Trophoblast cell (in vitro differentiated cells and primary cell): ENCODE measurements at regions not wholly inside any gene's neighbourhood (a gene's known extent, or its start where the extent isn't known, plus 50 kb on each side); places are given as distances from the start of the nearest gene placed in this dataset.
"Not testable (repeated sequence)": the region's sequence is repeated elsewhere in the genome, so short reads cannot be mapped to it uniquely, and the experiment has no call there.

Experiments
- DNase-seq, 2 donors: peaks; one replicate each; pipeline ENCODE4 v3.0.0-alpha.2; 2016
- H2AFZ ChIP-seq: 2 replicates; pipeline ENCODE4 v1.6.1; 2013; ENCODE audit warnings: low read length, moderate library complexity, mild to moderate bottlenecking; ENCODE audit not compliant: insufficient read depth, poor library complexity
- H2AK5ac ChIP-seq: 2 replicates; pipeline ENCODE4 v1.6.1; 2013; ENCODE audit warnings: mild to moderate bottlenecking, low read length
- H2BK120ac ChIP-seq: 2 replicates; pipeline ENCODE4 v1.6.1; 2013; ENCODE audit warnings: low read length, mild to moderate bottlenecking, moderate library complexity; ENCODE audit not compliant: insufficient read depth, poor library complexity
- H2BK12ac ChIP-seq: 2 replicates; pipeline ENCODE4 v1.6.1; 2013; ENCODE audit warnings: mild to moderate bottlenecking, low read length, moderate library complexity
- H2BK5ac ChIP-seq: 2 replicates; pipeline ENCODE4 v1.6.1; 2013; ENCODE audit warnings: low read length, low read depth, moderate library complexity, mild to moderate bottlenecking; ENCODE audit not compliant: poor library complexity
- H3K14ac ChIP-seq: 2 replicates; pipeline ENCODE4 v1.6.1; 2013; ENCODE audit warnings: mild to moderate bottlenecking, low read length
- H3K18ac ChIP-seq: 2 replicates; pipeline ENCODE4 v1.6.1; 2013; ENCODE audit warnings: mild to moderate bottlenecking, low read length
- H3K23ac ChIP-seq: 2 replicates; pipeline ENCODE4 v1.6.1; 2013; ENCODE audit warnings: low read length
- H3K27ac ChIP-seq: 2 replicates; pipeline ENCODE4 v1.5.1; 2013; ENCODE audit warnings: low read depth, mild to moderate bottlenecking, inconsistent platforms, low read length, moderate library complexity
- H3K27me3 ChIP-seq: 2 replicates; pipeline ENCODE4 v1.6.1; 2013; ENCODE audit warnings: inconsistent platforms, mild to moderate bottlenecking, low read length, moderate library complexity; ENCODE audit not compliant: insufficient read depth
- H3K36me3 ChIP-seq, 2 experiments: 1 replicate in 1 of 2; 2 replicates in 1 of 2; pipeline ENCODE4 v1.6.1; 2013; ENCODE audit warnings: low read length in 2 of 2, mild to moderate bottlenecking in 2 of 2, moderate library complexity in 1 of 2; ENCODE audit not compliant: insufficient read depth in 2 of 2, control insufficient read depth in 1 of 2
- H3K4ac ChIP-seq: 2 replicates; pipeline ENCODE4 v1.6.1; 2013; ENCODE audit warnings: low read depth, mild to moderate bottlenecking, low read length, moderate library complexity
- H3K4me1 ChIP-seq, 2 experiments: 1 replicate in 1 of 2; 2 replicates in 1 of 2; pipeline ENCODE4 v1.6.1; 2013; ENCODE audit warnings: low read length in 2 of 2, mild to moderate bottlenecking in 2 of 2, moderate library complexity in 1 of 2; ENCODE audit not compliant: insufficient read depth in 2 of 2, control insufficient read depth in 1 of 2
- H3K4me2 ChIP-seq: 2 replicates; pipeline ENCODE4 v1.6.1; 2013; ENCODE audit warnings: inconsistent platforms, mild to moderate bottlenecking, low read length, moderate library complexity
- H3K4me3 ChIP-seq: 2 replicates; pipeline ENCODE4 v1.5.1; 2013; ENCODE audit warnings: mild to moderate bottlenecking, low read depth, low read length, inconsistent platforms
- H3K79me1 ChIP-seq: one replicate; pipeline ENCODE4 v1.6.1; 2013; ENCODE audit warnings: low read length
- H3K79me2 ChIP-seq: 2 replicates; pipeline ENCODE4 v1.6.1; 2013; ENCODE audit warnings: low read length, mild to moderate bottlenecking; ENCODE audit not compliant: control insufficient read depth, insufficient read depth, poor library complexity
- H3K9ac ChIP-seq: 2 replicates; pipeline ENCODE4 v1.6.1; 2013; ENCODE audit warnings: mild to moderate bottlenecking, low read length
- H3K9me3 ChIP-seq: 2 replicates; pipeline ENCODE4 v1.6.1; 2013; ENCODE audit warnings: low read depth, mild to moderate bottlenecking, control low read depth, inconsistent platforms, low read length; ENCODE audit not compliant: insufficient read depth
- H4K12ac ChIP-seq: 2 replicates; pipeline ENCODE4 v1.6.1; 2013; ENCODE audit warnings: low read depth, mild to moderate bottlenecking, low read length, moderate library complexity
- H4K8ac ChIP-seq: 2 replicates; pipeline ENCODE4 v1.6.1; 2013; ENCODE audit warnings: low read depth, mild to moderate bottlenecking, low read length, moderate library complexity
- H4K91ac ChIP-seq: one replicate; pipeline ENCODE4 v1.6.1; 2013; ENCODE audit warnings: low read depth, mild to moderate bottlenecking, low read length, moderate library complexity
- WGBS: extraction: QIAGEN DNeasy Blood & Tissue Kit; methylation state at CpG from one replicate; pipeline ENCODE4 v1.1.7; 2013; ENCODE audit warnings: missing lambda C conversion rate; ENCODE audit not compliant: insufficient read length, insufficient coverage; ENCODE audit errors: extremely low coverage; 5-methylcytosine and 5-hydroxymethylcytosine counted together

DNA sequence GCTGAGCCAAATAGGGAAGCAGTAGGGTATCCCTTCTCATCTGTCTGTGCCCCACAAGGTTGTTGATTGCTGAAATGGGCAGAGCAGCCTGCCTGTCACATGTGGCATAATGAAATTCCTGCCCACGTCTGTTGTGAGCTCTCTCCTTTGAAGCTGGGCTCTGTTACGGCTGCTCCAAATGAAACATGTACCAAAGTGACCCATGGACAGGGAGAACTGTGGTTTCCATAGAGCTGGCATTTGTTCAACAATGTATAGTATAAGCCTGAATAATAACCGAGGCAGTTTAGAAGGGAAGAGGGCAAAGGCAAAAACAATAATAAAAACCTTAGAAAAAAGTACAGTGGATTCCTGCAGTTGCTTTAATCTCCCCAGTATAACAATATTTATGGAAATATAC is 149.7 kb downstream of the LYPLAL1 start:
- Histone ChIP-seq H3K79me2 (no peaks in the 10 kb centered on the region), H3K4me2 (no peak overlapping the region), H3K79me1 (no peaks in the 10 kb centered on the region), H3K9ac (no peak overlapping the region), H2BK120ac (no peak overlapping the region), H2AK5ac (no peak overlapping the region), H3K14ac (no peak overlapping the region), H3K27ac (no peak overlapping the region), H3K4me1 (no peaks in the 10 kb centered on the region), H4K8ac (no peak overlapping the region), H3K4ac (no peak overlapping the region), H3K23ac (no peak overlapping the region), H3K18ac (no peak overlapping the region), H2BK5ac (no peak overlapping the region), H3K27me3 (no peaks in the 10 kb centered on the region), H4K91ac (no peak overlapping the region), H4K12ac (no peak overlapping the region), H3K36me3 (no peaks in the 10 kb centered on the region), H3K9me3 (no peaks in the 10 kb centered on the region), H3K4me3 (no peak overlapping the region), H2BK12ac (no peak overlapping the region), H2AFZ (no peak overlapping the region)
- no peak for DNase-seq
- WGBS, result no CpG with 5 or more reads among the region's 3 CpGs

DNA sequence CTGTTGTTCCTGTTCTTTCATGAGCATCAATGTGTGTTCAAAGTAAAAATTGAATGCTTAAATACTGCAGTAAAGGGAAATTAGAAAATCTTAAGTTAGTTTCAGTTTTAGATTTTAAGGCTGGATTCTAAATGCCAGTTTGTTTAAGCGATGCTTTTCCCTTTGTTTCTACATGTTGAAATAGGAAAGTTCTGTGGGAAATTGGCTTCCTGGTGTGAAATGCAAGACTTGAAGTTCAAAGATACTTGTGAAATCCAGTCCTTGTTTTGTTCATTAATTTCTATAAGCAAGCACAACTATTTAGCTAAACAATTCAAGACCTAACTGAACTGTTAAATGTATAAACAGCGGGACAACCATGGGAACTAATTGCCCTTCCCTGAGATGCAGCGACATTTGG is 149.1 kb downstream of the LYPLAL1 start:
- Histone ChIP-seq H2AFZ (no peak overlapping the region), H3K27me3 (no peaks in the 10 kb centered on the region), H3K9me3 (no peaks in the 10 kb centered on the region), H4K91ac (no peak overlapping the region), H3K4me3 (no peak overlapping the region), H3K18ac (no peak overlapping the region), H3K14ac (no peak overlapping the region), H3K27ac (no peak overlapping the region), H3K79me2 (no peaks in the 10 kb centered on the region), H2BK12ac (no peak overlapping the region), H2BK5ac (no peak overlapping the region), H4K12ac (no peak overlapping the region), H3K4me1 (no peaks in the 10 kb centered on the region), H4K8ac (no peak overlapping the region), H3K9ac (no peak overlapping the region), H3K4me2 (no peak overlapping the region), H3K79me1 (no peaks in the 10 kb centered on the region), H3K36me3 (no peaks in the 10 kb centered on the region), H3K23ac (no peak overlapping the region), H2BK120ac (no peak overlapping the region), H3K4ac (no peak overlapping the region), H2AK5ac (no peak overlapping the region)
- DNase-seq, result no peak
- no CpG with 5 or more reads among the region's 3 CpGs for WGBS

DNA sequence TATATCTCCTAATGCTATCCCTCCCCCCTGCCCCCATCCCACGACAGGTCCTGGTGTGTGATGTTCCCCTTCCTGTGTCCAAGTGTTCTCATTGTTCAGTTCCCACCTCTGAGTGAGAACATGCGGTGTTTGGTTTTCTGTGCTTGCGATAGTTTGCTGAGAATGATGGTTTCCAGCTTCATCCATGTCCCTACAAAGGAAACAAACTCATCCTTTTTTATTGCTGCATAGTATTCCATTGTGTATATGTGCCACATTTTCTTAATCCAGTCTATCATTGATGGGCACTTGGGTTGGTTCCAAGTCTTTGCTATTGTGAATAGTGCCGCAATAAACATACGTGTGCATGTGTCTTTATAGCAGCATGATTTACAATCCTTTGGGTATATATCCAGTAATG is 146.9 kb downstream of the LYPLAL1 start:
- H3K4me1 ChIP-seq, DNase-seq, H3K4me3 ChIP-seq, H2BK120ac ChIP-seq, H4K91ac ChIP-seq, H3K27me3 ChIP-seq, H3K36me3 ChIP-seq, H2BK5ac ChIP-seq, H3K23ac ChIP-seq, H4K12ac ChIP-seq, H3K79me1 ChIP-seq, H2BK12ac ChIP-seq, H3K9me3 ChIP-seq, H2AK5ac ChIP-seq, H3K18ac ChIP-seq, H4K8ac ChIP-seq, H2AFZ ChIP-seq, H3K4ac ChIP-seq, H3K27ac ChIP-seq, H3K79me2 ChIP-seq, H3K9ac ChIP-seq, H3K14ac ChIP-seq, H3K4me2 ChIP-seq: not testable (repeated sequence)
- WGBS, result no CpG with 5 or more reads among the region's 5 CpGs

DNA sequence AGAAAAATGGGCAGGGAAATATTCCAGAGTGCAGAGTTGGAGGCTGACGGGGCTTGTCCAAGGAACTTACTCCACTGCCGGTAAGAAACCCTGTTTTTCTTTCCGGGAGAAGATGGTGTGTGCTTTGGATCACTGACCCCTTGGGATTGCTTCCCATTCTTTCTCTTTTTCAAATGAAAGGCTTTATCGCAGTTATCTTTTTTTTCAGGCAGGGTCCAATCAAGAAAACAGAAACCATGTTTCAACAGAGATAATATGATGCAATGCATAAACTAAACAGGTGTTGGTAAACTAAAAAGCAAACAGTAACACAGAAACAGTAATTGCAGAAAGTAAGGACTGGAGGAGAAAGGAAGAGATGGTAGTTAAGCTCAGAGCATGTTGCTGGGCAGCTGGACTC is 145.1 kb downstream of the LYPLAL1 start:
- no peak overlapping the region for H3K4me2 ChIP-seq
- no peak overlapping the region for H3K27ac ChIP-seq
- H2BK5ac ChIP-seq, result no peak overlapping the region
- no peaks in the 10 kb centered on the region for H3K9me3 ChIP-seq
- H3K4ac ChIP-seq, result no peak overlapping the region
- no peak for DNase-seq
- H4K12ac ChIP-seq, result no peak overlapping the region
- no peaks in the 10 kb centered on the region for H3K79me1 ChIP-seq
- H3K14ac ChIP-seq, result no peak overlapping the region
- H3K9ac ChIP-seq, result no peak overlapping the region
- H4K8ac ChIP-seq, result no peak overlapping the region
- no peak overlapping the region for H4K91ac ChIP-seq
- no peaks in the 10 kb centered on the region for H3K4me1 ChIP-seq
- H3K27me3 ChIP-seq, result no peaks in the 10 kb centered on the region
- no peak overlapping the region for H3K4me3 ChIP-seq
- H3K79me2 ChIP-seq, result no peaks in the 10 kb centered on the region
- no peak overlapping the region for H2BK12ac ChIP-seq
- no peak overlapping the region for H2AK5ac ChIP-seq
- no peak overlapping the region for H3K18ac ChIP-seq
- no peak overlapping the region for H3K23ac ChIP-seq
- H2BK120ac ChIP-seq, result no peak overlapping the region
- H2AFZ ChIP-seq, result no peak overlapping the region
- no peaks in the 10 kb centered on the region for H3K36me3 ChIP-seq
- no CpG with 5 or more reads among the region's 4 CpGs for WGBS
